DND-41 (cell line): ENCODE measurements at regions not wholly inside any gene's neighbourhood (a gene's known extent, or its start where the extent isn't known, plus 50 kb on each side); places are given as distances from the start of the nearest gene placed in this dataset.

ENCODE experiments used
- ATAC-seq: fragments of 200-7000 bp; cut with Tn5 transposase; 3 replicates; pipeline ENCODE4 v1.9.1; 2021; ENCODE audit warnings: low read depth; ENCODE audit not compliant: insufficient read depth
- DNase-seq: peaks from one replicate; pipeline ENCODE4 v3.0.0-alpha.2; 2020
- H2AFZ ChIP-seq: 2 replicates; pipeline ENCODE4 v1.6.0; 2012; ENCODE audit warnings: low read depth, low read length
- H3K27ac ChIP-seq: 2 replicates; pipeline ENCODE4 v1.5.1; 2012; ENCODE audit warnings: low read length, inconsistent platforms
- H3K27me3 ChIP-seq: fragments of 200-600 bp; sonication (generic); 2 replicates; pipeline ENCODE4 v1.6.0; 2012; ENCODE audit warnings: low read length, mild to moderate bottlenecking, inconsistent platforms; ENCODE audit not compliant: insufficient read depth, poor library complexity
- H3K36me3 ChIP-seq: 2 replicates; pipeline ENCODE4 v1.5.1; 2012; ENCODE audit warnings: low read length, inconsistent platforms; ENCODE audit not compliant: insufficient read depth
- H3K4me1 ChIP-seq: 2 replicates; pipeline ENCODE4 v1.5.1; 2012; ENCODE audit warnings: mild to moderate bottlenecking, low read length; ENCODE audit not compliant: insufficient read depth
- H3K4me2 ChIP-seq: 2 replicates; pipeline ENCODE4 v1.6.0; 2012; ENCODE audit warnings: mild to moderate bottlenecking, moderate library complexity, low read length, inconsistent platforms; ENCODE audit not compliant: insufficient read depth
- H3K4me3 ChIP-seq, 2 experiments: fragments of 200-600 bp in 1 of 2; shearing (Covaris generic) in 1 of 2; 2 replicates each; pipeline ENCODE4 v1.5.1; 2012 to 2016; ENCODE audit warnings: inconsistent platforms in 2 of 2, low read length in 2 of 2, mild to moderate bottlenecking in 2 of 2, low read depth in 1 of 2, moderate library complexity in 1 of 2
- H3K79me2 ChIP-seq: 2 replicates; pipeline ENCODE4 v1.6.0; 2012; ENCODE audit warnings: low read length, inconsistent platforms; ENCODE audit not compliant: insufficient read depth
- H3K9ac ChIP-seq: 2 replicates; pipeline ENCODE4 v1.6.0; 2012; ENCODE audit warnings: low read depth, mild to moderate bottlenecking, inconsistent platforms, low read length, moderate library complexity
- H3K9me3 ChIP-seq: 2 replicates; pipeline ENCODE4 v1.5.1; 2012; ENCODE audit warnings: low read length, moderate library complexity, mild to moderate bottlenecking, inconsistent platforms; ENCODE audit not compliant: insufficient read depth, severe bottlenecking
- H4K20me1 ChIP-seq: 2 replicates; pipeline ENCODE4 v1.6.0; 2012; ENCODE audit warnings: low read length; ENCODE audit not compliant: insufficient read depth
- EZH2 ChIP-seq: IDR thresholded peaks from 3 replicates; pipeline ENCODE4 v1.6.1; 2012; ENCODE audit warnings: borderline replicate concordance, low read depth, mild to moderate bottlenecking, moderate library complexity, low read length, inconsistent platforms; ENCODE audit not compliant: severe bottlenecking
- TF ChIP-seq, protein P1 (sequence below): IDR thresholded peaks from 2 replicates; pipeline ENCODE4 v1.5.1; 2012; ENCODE audit warnings: borderline replicate concordance, low read length, moderate library complexity, mild to moderate bottlenecking; ENCODE audit not compliant: poor library complexity, severe bottlenecking; ENCODE audit errors: extremely low read depth

DNA sequence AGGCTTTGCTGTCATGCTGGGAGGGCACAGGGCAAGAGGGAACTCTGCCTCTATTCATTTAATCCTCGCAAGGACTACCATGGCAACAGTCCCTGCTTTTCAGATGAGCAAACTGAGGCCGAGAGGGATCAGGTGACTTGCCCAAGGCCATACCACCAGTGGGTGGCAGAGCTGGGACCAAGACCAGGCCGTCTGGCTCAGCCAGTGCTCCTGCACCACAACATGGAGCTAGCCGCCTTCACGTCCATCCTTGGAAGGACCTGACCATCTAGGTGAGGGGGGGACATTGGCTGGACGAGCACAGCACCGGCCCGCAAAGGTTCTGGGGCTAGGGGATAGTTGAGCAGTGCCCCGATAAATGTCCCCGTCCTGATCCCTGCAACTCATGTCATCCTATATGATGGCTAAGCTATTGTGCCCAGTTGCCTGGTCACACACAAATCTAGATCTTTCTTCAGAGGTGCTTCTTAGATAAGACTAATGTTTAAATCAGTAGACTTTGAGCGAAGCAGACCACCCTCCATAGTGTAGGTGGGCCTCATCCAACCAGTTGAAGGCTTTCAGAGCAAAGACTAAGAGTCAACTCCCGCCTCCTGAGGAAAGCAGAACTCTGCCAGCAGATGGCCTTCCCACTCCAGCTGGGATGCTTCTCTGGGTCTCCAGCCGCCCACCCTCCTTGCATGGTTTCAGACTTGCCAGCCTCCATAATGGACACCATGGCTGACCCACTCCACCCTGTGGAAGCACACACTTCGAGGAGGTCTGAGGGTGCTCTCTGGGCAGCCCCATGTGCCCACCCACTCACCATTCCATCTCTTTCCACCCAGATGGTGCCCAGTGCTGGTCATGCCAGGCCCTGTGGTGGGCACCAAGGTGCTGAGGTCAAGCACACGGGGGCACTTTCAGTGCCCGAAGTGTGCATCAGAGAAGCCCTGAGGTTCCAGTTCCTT lies 214.8 kb upstream of the RAB6C start:
- Histone ChIP-seq H3K4me2 (no peak overlapping the region), H3K27ac (no peak overlapping the region), H3K4me1 (no peaks in the 10 kb centered on the region), H3K79me2 (no peaks in the 10 kb centered on the region), H4K20me1 (peaks cover 4% of the 10 kb centered on the region; the same call in 1 of the 2 replicates), H3K9me3 (no peaks in the 10 kb centered on the region), H2AFZ (no peak overlapping the region), H3K27me3 (no peaks in the 10 kb centered on the region), H3K4me3 (no peak overlapping the region), H3K36me3 (no peaks in the 10 kb centered on the region), H3K9ac (no peak overlapping the region)
- no peak for DNase-seq
- no peak for ATAC-seq
- TF ChIP-seq, protein P1, sequence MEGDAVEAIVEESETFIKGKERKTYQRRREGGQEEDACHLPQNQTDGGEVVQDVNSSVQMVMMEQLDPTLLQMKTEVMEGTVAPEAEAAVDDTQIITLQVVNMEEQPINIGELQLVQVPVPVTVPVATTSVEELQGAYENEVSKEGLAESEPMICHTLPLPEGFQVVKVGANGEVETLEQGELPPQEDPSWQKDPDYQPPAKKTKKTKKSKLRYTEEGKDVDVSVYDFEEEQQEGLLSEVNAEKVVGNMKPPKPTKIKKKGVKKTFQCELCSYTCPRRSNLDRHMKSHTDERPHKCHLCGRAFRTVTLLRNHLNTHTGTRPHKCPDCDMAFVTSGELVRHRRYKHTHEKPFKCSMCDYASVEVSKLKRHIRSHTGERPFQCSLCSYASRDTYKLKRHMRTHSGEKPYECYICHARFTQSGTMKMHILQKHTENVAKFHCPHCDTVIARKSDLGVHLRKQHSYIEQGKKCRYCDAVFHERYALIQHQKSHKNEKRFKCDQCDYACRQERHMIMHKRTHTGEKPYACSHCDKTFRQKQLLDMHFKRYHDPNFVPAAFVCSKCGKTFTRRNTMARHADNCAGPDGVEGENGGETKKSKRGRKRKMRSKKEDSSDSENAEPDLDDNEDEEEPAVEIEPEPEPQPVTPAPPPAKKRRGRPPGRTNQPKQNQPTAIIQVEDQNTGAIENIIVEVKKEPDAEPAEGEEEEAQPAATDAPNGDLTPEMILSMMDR, result peak; percentile 28
- TF ChIP-seq EZH2, result no peak

DNA sequence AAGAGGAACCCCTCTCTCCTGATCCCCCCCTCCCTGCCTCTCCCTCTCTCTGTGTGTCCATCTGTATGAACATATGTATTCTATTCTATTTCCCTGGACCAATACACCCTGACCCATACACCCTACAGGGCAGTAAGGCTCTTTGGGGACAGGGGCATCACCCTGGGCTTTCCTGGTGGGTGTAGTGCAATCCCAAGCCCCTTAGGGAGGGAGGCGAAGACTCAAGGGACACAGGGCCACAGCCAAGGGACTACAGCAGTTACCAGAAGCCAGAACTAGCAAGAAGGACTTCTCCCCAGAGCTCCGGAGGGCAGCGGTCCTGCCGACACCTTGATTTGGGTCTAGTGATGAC lies 214.2 kb upstream of the RAB6C start:
- ATAC-seq, result no peak
- TF ChIP-seq EZH2, result no peak
- TF ChIP-seq, protein P1, result no peak
- no peak overlapping the region for H2AFZ ChIP-seq

DNA sequence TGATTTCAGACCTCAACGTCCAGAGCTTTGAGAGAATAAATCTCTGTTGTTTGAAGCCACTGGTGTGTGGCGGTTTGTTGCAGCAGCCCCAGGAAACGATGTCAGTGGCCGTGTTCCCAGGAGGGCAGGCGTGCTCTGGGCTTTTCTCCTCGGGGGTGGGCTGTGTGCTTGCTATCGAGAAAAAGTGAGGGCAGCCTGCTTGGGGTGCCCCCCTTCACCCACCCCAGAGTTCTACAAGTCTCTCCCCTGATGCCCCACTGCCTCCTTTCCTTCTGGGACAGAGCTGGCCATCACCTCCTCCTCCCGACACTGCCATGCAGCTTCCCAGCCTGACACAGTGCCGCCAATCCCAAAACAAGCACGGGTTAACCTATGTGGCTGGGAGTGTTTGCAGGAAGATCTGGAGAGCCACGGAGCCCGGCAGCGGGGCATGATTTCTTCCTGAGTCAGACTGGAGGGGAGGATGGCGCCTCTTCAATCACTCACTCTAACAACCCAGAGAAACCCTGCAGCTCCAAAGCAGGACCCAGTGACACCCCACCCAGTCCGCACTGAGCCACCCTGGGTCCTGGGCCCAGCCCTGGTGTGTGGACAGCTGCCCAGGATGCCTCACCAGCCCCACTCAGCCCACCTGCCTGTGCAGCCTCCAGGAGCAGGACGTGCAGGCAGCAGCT lies 213.7 kb upstream of the RAB6C start:
- no peak for DNase-seq
- ATAC-seq, result no peak
- peaks cover 4% of the 10 kb centered on the region; the same call in 1 of the 2 replicates for H4K20me1 ChIP-seq
- no peak overlapping the region for H3K9ac ChIP-seq
- no peak overlapping the region for H3K4me2 ChIP-seq
- H3K27me3 ChIP-seq, result no peaks in the 10 kb centered on the region
- no peaks in the 10 kb centered on the region for H3K36me3 ChIP-seq
- H3K4me1 ChIP-seq, result no peaks in the 10 kb centered on the region
- no peak overlapping the region for H3K27ac ChIP-seq
- TF ChIP-seq, protein P1, result no peak
- no peak for TF ChIP-seq EZH2
- no peak overlapping the region for H3K4me3 ChIP-seq
- no peak overlapping the region for H2AFZ ChIP-seq
- H3K9me3 ChIP-seq, result no peaks in the 10 kb centered on the region
- no peaks in the 10 kb centered on the region for H3K79me2 ChIP-seq

More for the DNA sequence above, 214.2 kb upstream of the RAB6C start:
- no peak for DNase-seq
- Histone ChIP-seq H3K79me2 (no peaks in the 10 kb centered on the region), H3K4me3 (no peak overlapping the region), H3K9ac (no peak overlapping the region), H3K9me3 (no peaks in the 10 kb centered on the region), H3K27ac (no peak overlapping the region), H3K36me3 (no peaks in the 10 kb centered on the region), H3K4me2 (no peak overlapping the region), H3K27me3 (no peaks in the 10 kb centered on the region), H3K4me1 (no peaks in the 10 kb centered on the region), H4K20me1 (peaks cover 4% of the 10 kb centered on the region; the same call in 1 of the 2 replicates)
